NB4 (cell line): ENCODE measurements at regions not wholly inside any gene's neighbourhood (a gene's known extent, or its start where the extent isn't known, plus 50 kb on each side); places are given as distances from the start of the nearest gene placed in this dataset.

Source experiments
- DNase-seq: peaks from one replicate; pipeline ENCODE4 v3.0.0; 2010; ENCODE audit warnings: low read depth
- H3K4me3 ChIP-seq: one replicate; pipeline ENCODE4 v1.5.1; 2011; ENCODE audit warnings: mild to moderate bottlenecking, low read depth, low read length, moderate library complexity
- CTCF ChIP-seq: IDR thresholded peaks from one replicate; pipeline ENCODE4 v1.5.1; 2012; ENCODE audit warnings: low read depth, low read length
- MAX ChIP-seq: IDR thresholded peaks from 2 replicates; pipeline ENCODE4 v1.6.1; 2011; ENCODE audit warnings: low read depth, low read length
- MYC ChIP-seq: IDR thresholded peaks from 2 replicates; pipeline ENCODE4 v1.6.1; 2011; ENCODE audit warnings: low read depth, low read length
- POLR2A ChIP-seq: IDR thresholded peaks from 2 replicates; pipeline ENCODE4 v1.6.1; 2011; ENCODE audit warnings: mild to moderate bottlenecking; ENCODE audit not compliant: insufficient read length; ENCODE audit errors: extremely low read depth

GRCh38 chr10:129114588-129114987 is 352.5 kb upstream of the MGMT start:
- no peak overlapping the region for H3K4me3 ChIP-seq
- TF ChIP-seq MYC, result no peak
- TF ChIP-seq POLR2A, result no peak
- TF ChIP-seq CTCF, result no peak
- no peak for TF ChIP-seq MAX
- DNase-seq, result no peak

- TF ChIP-seq MAX (no peak), MYC (no peak), POLR2A (no peak), CTCF (no peak)
- H3K4me3 ChIP-seq, result no peak overlapping the region
- DNase-seq, result no peak
These were observed 350.7 kb upstream of the MGMT start for GRCh38 chr10:129116371-129116770.

- H3K4me3 ChIP-seq, result no peak overlapping the region
- TF ChIP-seq MYC, result no peak
- no peak for TF ChIP-seq CTCF
- no peak for TF ChIP-seq MAX
- no peak for TF ChIP-seq POLR2A
- DNase-seq, result no peak
These were observed 346.6 kb upstream of the MGMT start for GRCh38 chr10:129120441-129120840.

- no peak for DNase-seq
These were observed 344.2 kb upstream of the MGMT start for GRCh38 chr10:129122846-129123245.

GRCh38 chr10:129123428-129123827 is 343.6 kb upstream of the MGMT start:
- no peak for DNase-seq
- no peak overlapping the region for H3K4me3 ChIP-seq
- TF ChIP-seq MAX (no peak), POLR2A (no peak)

More at GRCh38 chr10:129122846-129123245, 344.2 kb upstream of the MGMT start:
- H3K4me3 ChIP-seq, result no peak overlapping the region
- TF ChIP-seq POLR2A (no peak), CTCF (no peak), MYC (no peak), MAX (no peak)

- no peak overlapping the region for H3K4me3 ChIP-seq
- TF ChIP-seq MYC (no peak), POLR2A (no peak), MAX (no peak), CTCF (no peak)
- no peak for DNase-seq
These were observed 340.1 kb upstream of the MGMT start for GRCh38 chr10:129126982-129127381.
